ENCODE measurements at regions not wholly inside any gene's neighbourhood (a gene's known extent, or its start where the extent isn't known, plus 50 kb on each side); places are given as distances from the start of the nearest gene placed in this dataset.

- TF ChIP-seq CHD7 (IDR thresholded peaks at IDR 0.05; ENCODE audit: insufficient replicate concordance, low read length) (no peak), MAX (IDR thresholded peaks at IDR 0.05) (no peak), RNF2 (IDR thresholded peaks at IDR 0.05; ENCODE audit: borderline replicate concordance, low read depth, low read length, missing control alignments, poor library complexity, severe bottlenecking) (no peak)
Observed at GRCh38 chr7:22008683-22009082, 63.0 kb upstream of the CDCA7L start (continued).

Data from H1 (cell line).